ENCODE measurements at regions not wholly inside any gene's neighbourhood (a gene's known extent, or its start where the extent isn't known, plus 50 kb on each side); places are given as distances from the start of the nearest gene placed in this dataset.

DNA sequence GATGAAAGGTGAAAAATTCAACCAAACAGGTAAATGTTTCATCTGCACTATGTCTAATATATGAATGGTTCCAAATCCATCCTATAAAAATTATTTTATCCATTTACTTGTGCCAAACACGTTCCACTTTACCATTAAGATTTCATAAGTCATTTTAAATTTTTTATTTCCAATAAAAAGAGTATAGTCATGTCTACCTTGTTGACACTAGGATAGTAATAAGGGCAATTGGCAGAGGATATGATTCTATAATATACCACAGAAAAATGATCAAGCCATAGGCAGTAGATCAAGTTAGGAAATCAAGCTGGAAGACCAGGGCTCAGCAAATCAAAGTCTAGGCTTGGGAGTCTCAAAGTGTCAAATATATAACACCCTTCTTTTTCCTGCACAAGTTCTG is 384.3 kb downstream of the METTL4 start:
- no peaks in the 10 kb centered on the region for H3K79me2 ChIP-seq (ENCODE audit: insufficient read depth, low read length)
- Mint-ChIP-seq H3K4me1 (ENCODE audit: low read depth, unreplicated experiment) (peaks cover 4% of the 10 kb centered on the region), H3K27me3 (ENCODE audit: low read depth, unreplicated experiment) (peaks cover 2% of the 10 kb centered on the region), H3K4me3 (ENCODE audit: unreplicated experiment) (no peak overlapping the region), H3K27ac (ENCODE audit: unreplicated experiment) (no peak overlapping the region), H3K36me3 (ENCODE audit: low read depth, unreplicated experiment) (no peaks in the 10 kb centered on the region), H3K9me3 (ENCODE audit: unreplicated experiment) (no peaks in the 10 kb centered on the region)
- H2AFZ ChIP-seq (ENCODE audit: low read depth, low read length), result no peak overlapping the region
- no peak overlapping the region for H3K27ac ChIP-seq (ENCODE audit: low read depth, low read length)
- no peaks in the 10 kb centered on the region for H3K4me1 ChIP-seq (ENCODE audit: insufficient read depth, low read length)
- no peak overlapping the region for H3K9ac ChIP-seq (ENCODE audit: low read length)
- no peak overlapping the region for H3K4me2 ChIP-seq (ENCODE audit: low read length)
- FAIRE-seq (no peak), DNase-seq (ENCODE audit: low read depth) (no peak)
- H3K4me3 ChIP-seq (ENCODE audit: insufficient read depth, low read depth, low read length), result no peak overlapping the region
- no peaks in the 10 kb centered on the region for H3K27me3 ChIP-seq (ENCODE audit: insufficient read depth, low read length)
- H3K9me3 ChIP-seq (ENCODE audit: insufficient read depth, low read depth, low read length), result no peaks in the 10 kb centered on the region
- TF ChIP-seq EZH2 (IDR thresholded peaks at IDR 0.05; ENCODE audit: insufficient read depth, low read length) (no peak), CTCF (IDR thresholded peaks at IDR 0.05; ENCODE audit: insufficient read depth, low read depth, low read length) (no peak)
- no peaks in the 10 kb centered on the region for H3K36me3 ChIP-seq (ENCODE audit: insufficient read depth, low read length)
- H4K20me1 ChIP-seq (ENCODE audit: insufficient read depth, low read length), result no peaks in the 10 kb centered on the region

DNA sequence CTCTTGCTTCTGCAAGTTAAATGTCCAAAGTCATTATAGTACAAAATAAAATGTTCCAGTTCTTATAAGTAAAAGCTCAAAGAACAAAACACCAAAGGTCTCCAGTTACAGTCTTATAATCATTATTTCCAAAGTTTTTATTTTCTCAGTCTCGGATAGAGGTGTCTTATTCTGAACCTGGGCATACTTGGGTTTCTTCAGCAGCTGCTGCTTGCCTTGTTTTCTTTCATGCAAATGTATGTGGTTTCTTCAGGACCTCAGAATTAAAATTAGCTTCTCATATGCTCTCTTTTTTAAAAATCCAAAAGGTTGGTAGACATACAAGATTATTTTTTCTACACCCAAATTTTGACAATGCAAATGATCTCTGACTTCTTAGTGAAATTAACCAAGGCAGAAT is 383.0 kb downstream of the METTL4 start:
- H3K27me3 ChIP-seq (ENCODE audit: insufficient read depth, low read length), result no peaks in the 10 kb centered on the region
- H3K4me1 Mint-ChIP-seq (ENCODE audit: low read depth, unreplicated experiment), result peaks cover 6% of the 10 kb centered on the region
- no peaks in the 10 kb centered on the region for H3K27me3 Mint-ChIP-seq (ENCODE audit: low read depth, unreplicated experiment)
- TF ChIP-seq EZH2 (IDR thresholded peaks at IDR 0.05; ENCODE audit: insufficient read depth, low read length) (no peak), CTCF (IDR thresholded peaks at IDR 0.05; ENCODE audit: insufficient read depth, low read depth, low read length) (no peak)
- H3K4me3 Mint-ChIP-seq (ENCODE audit: unreplicated experiment), result no peak overlapping the region
- H2AFZ ChIP-seq (ENCODE audit: low read depth, low read length), result no peak overlapping the region
- H3K27ac ChIP-seq (ENCODE audit: low read depth, low read length), result no peak overlapping the region
- no peak overlapping the region for H3K27ac Mint-ChIP-seq (ENCODE audit: unreplicated experiment)
- no peaks in the 10 kb centered on the region for H3K4me1 ChIP-seq (ENCODE audit: insufficient read depth, low read length)
- no peaks in the 10 kb centered on the region for H3K36me3 Mint-ChIP-seq (ENCODE audit: low read depth, unreplicated experiment)
- H3K79me2 ChIP-seq (ENCODE audit: insufficient read depth, low read length), result no peaks in the 10 kb centered on the region
- H3K9ac ChIP-seq (ENCODE audit: low read length), result no peak overlapping the region
- H3K36me3 ChIP-seq (ENCODE audit: insufficient read depth, low read length), result no peaks in the 10 kb centered on the region
- no peaks in the 10 kb centered on the region for H3K9me3 ChIP-seq (ENCODE audit: insufficient read depth, low read depth, low read length)
- DNase-seq (ENCODE audit: low read depth) (no peak), FAIRE-seq (no peak)
- H3K4me2 ChIP-seq (ENCODE audit: low read length), result no peak overlapping the region
- no peaks in the 10 kb centered on the region for H3K9me3 Mint-ChIP-seq (ENCODE audit: unreplicated experiment)
- H4K20me1 ChIP-seq (ENCODE audit: insufficient read depth, low read length), result no peaks in the 10 kb centered on the region
- H3K4me3 ChIP-seq (ENCODE audit: insufficient read depth, low read depth, low read length), result no peak overlapping the region

- no peaks in the 10 kb centered on the region for H4K20me1 ChIP-seq (ENCODE audit: insufficient read depth, low read length)
- no peaks in the 10 kb centered on the region for H3K9me3 ChIP-seq (ENCODE audit: insufficient read depth, low read depth, low read length)
- Mint-ChIP-seq H3K9me3 (ENCODE audit: unreplicated experiment) (no peaks in the 10 kb centered on the region), H3K36me3 (ENCODE audit: low read depth, unreplicated experiment) (no peaks in the 10 kb centered on the region), H3K4me1 (ENCODE audit: low read depth, unreplicated experiment) (peaks cover 6% of the 10 kb centered on the region), H3K27me3 (ENCODE audit: low read depth, unreplicated experiment) (no peaks in the 10 kb centered on the region), H3K4me3 (ENCODE audit: unreplicated experiment) (no peak overlapping the region), H3K27ac (ENCODE audit: unreplicated experiment) (no peak overlapping the region)
- H3K36me3 ChIP-seq (ENCODE audit: insufficient read depth, low read length), result no peaks in the 10 kb centered on the region
- no peak overlapping the region for H3K27ac ChIP-seq (ENCODE audit: low read depth, low read length)
- no peak for DNase-seq (ENCODE audit: low read depth)
- H2AFZ ChIP-seq (ENCODE audit: low read depth, low read length), result no peak overlapping the region
- H3K27me3 ChIP-seq (ENCODE audit: insufficient read depth, low read length), result no peaks in the 10 kb centered on the region
- no peaks in the 10 kb centered on the region for H3K79me2 ChIP-seq (ENCODE audit: insufficient read depth, low read length)
- no peaks in the 10 kb centered on the region for H3K4me1 ChIP-seq (ENCODE audit: insufficient read depth, low read length)
- no peak overlapping the region for H3K4me2 ChIP-seq (ENCODE audit: low read length)
- H3K9ac ChIP-seq (ENCODE audit: low read length), result no peak overlapping the region
- no peak overlapping the region for H3K4me3 ChIP-seq (ENCODE audit: insufficient read depth, low read depth, low read length)
- FAIRE-seq, result no peak
- TF ChIP-seq CTCF (IDR thresholded peaks at IDR 0.05; ENCODE audit: insufficient read depth, low read depth, low read length), result no peak
These were observed 380.0 kb downstream of the METTL4 start for GRCh38 chr18:2191180-2191790.

Data from astrocyte (in vitro differentiated cells and primary cell).